HFF-Myc (cell line): ENCODE measurements at regions not wholly inside any gene's neighbourhood (a gene's known extent, or its start where the extent isn't known, plus 50 kb on each side); places are given as distances from the start of the nearest gene placed in this dataset.

Source experiments
- DNase-seq: peaks from one replicate; pipeline ENCODE4 v3.0.0-alpha.2; 2011; ENCODE audit warnings: low read depth; ENCODE audit errors: extremely low read depth
- H3K4me3 ChIP-seq: replicated peaks from 2 replicates; pipeline ENCODE4 v1.5.1; 2011; ENCODE audit warnings: low read depth, mild to moderate bottlenecking, control low read depth, low read length
- TF ChIP-seq, protein P1 (sequence below): IDR thresholded peaks from 2 replicates; pipeline ENCODE4 v1.5.1; 2012; ENCODE audit warnings: mild to moderate bottlenecking, low read depth, low read length, control low read depth; ENCODE audit errors: missing control alignments

DNA sequence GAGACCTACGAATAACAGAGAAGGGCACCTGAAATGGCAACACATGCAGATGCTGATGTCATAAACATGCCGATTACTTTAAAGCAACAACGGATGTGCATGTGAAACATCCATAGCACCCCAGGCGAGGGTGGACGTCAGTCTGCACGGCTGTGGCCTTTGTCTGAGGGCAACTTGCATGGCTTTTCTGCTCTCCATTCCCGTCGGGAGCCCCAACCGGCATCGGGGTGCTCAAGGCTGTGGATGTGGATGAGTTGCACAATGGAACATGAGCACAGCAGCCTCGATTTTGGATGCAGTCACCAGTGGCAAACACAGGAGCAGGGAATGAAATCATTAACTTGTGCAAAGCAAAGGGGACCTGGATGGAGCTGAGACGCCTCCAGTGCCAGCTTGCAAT, 298.2 kb upstream of the SALL3 start:
- no peak for DNase-seq
- H3K4me3 ChIP-seq, result no peak overlapping the region
- TF ChIP-seq, protein P1, sequence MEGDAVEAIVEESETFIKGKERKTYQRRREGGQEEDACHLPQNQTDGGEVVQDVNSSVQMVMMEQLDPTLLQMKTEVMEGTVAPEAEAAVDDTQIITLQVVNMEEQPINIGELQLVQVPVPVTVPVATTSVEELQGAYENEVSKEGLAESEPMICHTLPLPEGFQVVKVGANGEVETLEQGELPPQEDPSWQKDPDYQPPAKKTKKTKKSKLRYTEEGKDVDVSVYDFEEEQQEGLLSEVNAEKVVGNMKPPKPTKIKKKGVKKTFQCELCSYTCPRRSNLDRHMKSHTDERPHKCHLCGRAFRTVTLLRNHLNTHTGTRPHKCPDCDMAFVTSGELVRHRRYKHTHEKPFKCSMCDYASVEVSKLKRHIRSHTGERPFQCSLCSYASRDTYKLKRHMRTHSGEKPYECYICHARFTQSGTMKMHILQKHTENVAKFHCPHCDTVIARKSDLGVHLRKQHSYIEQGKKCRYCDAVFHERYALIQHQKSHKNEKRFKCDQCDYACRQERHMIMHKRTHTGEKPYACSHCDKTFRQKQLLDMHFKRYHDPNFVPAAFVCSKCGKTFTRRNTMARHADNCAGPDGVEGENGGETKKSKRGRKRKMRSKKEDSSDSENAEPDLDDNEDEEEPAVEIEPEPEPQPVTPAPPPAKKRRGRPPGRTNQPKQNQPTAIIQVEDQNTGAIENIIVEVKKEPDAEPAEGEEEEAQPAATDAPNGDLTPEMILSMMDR, result no peak

GRCh38 chr18:78681934-78682333, 297.7 kb upstream of the SALL3 start:
- no peak for DNase-seq
- no peak overlapping the region for H3K4me3 ChIP-seq
- TF ChIP-seq, protein P1, result no peak

GRCh38 chr18:78682716-78683115, 296.9 kb upstream of the SALL3 start:
- no peak overlapping the region for H3K4me3 ChIP-seq
- DNase-seq, result no peak
- TF ChIP-seq, protein P1, result no peak

DNA sequence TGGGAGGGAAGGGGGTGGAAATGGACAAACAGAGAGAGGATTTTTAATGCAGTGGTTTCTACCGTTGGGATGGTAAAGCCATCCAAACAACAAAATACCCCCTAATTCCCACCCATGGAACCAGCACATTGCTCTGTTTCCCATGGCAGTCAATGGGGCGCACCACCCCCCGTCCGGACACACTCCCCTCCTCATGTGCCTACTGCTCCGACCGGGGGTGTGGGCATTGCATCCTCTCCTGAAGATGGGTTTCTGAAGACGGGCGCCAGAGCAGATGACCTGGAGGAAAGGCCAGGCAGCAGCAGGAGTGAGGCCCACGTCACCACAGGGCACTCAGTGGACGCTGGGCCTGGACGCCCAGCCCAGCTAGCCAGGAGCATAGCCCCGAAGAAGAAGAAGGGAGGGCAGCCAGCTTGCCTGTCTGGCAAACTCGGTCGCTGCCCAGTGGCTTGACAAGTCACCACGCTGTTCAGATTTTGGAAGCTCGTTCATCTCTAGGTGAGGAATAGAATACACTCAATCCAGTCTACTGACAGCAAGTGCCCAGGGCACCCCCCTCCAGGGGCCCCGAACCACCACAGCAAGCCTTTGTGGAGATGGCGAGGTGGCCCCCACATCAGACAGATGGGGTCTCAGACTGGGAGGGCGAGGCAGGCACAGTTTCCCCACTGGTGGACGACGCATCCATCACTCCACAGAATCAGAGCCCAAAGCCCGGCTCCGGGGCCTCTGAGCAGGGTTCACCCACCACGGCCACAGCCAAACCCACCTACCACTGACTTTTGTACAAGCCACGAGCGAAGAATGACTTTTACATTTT, 296.2 kb upstream of the SALL3 start:
- DNase-seq, result no peak
- H3K4me3 ChIP-seq, result no peak overlapping the region
- TF ChIP-seq, protein P1, result no peak

DNA sequence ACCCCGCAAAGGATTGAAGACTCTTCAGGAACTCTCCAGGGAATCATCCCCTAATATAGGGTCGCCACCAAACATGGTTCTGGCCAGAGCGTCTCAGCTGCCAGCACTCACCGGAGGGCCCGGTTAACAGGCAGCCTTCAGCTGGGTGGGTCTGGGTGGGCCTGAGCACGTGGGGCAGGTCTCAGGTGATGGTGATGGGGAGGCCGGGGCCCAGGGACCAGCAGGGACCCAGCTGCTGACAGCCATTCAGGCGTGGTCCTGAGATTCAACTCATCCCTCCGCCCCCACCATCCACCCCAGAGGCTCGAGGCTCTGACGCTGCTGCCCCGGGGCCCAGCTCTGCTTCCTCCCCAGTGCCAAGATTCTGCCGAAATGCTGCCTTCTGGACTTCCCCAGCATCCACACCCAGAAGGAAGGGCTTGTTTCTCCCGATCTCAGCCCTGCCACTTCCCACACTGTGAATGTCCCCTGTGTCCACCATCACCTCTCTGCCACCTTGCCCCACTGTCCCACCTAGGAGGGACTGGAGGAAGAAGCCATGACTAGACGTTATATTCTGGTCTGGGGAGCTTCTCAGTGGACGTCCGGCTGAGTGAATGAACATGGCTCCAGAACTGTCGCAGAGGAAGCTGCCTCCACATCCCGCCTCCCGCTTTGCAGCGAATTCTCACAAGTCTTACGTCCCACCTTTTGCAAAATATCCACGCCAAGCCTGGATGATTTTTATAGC, 294.2 kb upstream of the SALL3 start:
- TF ChIP-seq, protein P1, result no peak
- H3K4me3 ChIP-seq, result no peak overlapping the region
- no peak for DNase-seq

- TF ChIP-seq, protein P1, result no peak
- H3K4me3 ChIP-seq, result no peak overlapping the region
- DNase-seq, result no peak
These were observed 293.6 kb upstream of the SALL3 start for GRCh38 chr18:78685980-78686530.
